Keratinocyte (primary cell): ENCODE measurements at regions not wholly inside any gene's neighbourhood (a gene's known extent, or its start where the extent isn't known, plus 50 kb on each side); places are given as distances from the start of the nearest gene placed in this dataset.

Source experiments
- DNase-seq: peaks from one replicate; pipeline ENCODE4 v3.0.0-alpha.2; 2011; ENCODE audit warnings: low read depth, missing footprints, low spot score
- FAIRE-seq: peaks from 2 replicates; lab custom pipeline; 2011; peaks lifted over from hg19 to GRCh38; lab: Jason Lieb, UNC
- H2AFZ ChIP-seq: 2 replicates; pipeline ENCODE4 v1.6.0; 2012; ENCODE audit warnings: low read length, control low read depth, inconsistent platforms; ENCODE audit not compliant: control insufficient read depth
- H3K27ac ChIP-seq: 2 replicates; pipeline ENCODE4 v1.5.1; 2011; ENCODE audit warnings: low read length; ENCODE audit not compliant: control insufficient read depth, insufficient read depth
- H3K27me3 ChIP-seq: 3 replicates; pipeline ENCODE4 v1.6.0; 2011; ENCODE audit warnings: low read length; ENCODE audit not compliant: control insufficient read depth, insufficient read depth; ENCODE audit errors: extremely low read depth
- H3K36me3 ChIP-seq, 2 experiments: 2 replicates in 1 of 2; 3 replicates in 1 of 2; pipeline ENCODE4 v1.5.1; 2011; ENCODE audit warnings: low read length in 2 of 2, mild to moderate bottlenecking in 1 of 2; ENCODE audit not compliant: control insufficient read depth in 2 of 2, insufficient read depth in 2 of 2; ENCODE audit errors: extremely low read depth in 1 of 2
- H3K4me1 ChIP-seq: 3 replicates; pipeline ENCODE4 v1.5.1; 2011; ENCODE audit warnings: low read length; ENCODE audit not compliant: control insufficient read depth, insufficient read depth; ENCODE audit errors: extremely low read depth
- H3K4me2 ChIP-seq: 3 replicates; pipeline ENCODE4 v1.6.0; 2011; ENCODE audit warnings: low read depth, low read length; ENCODE audit not compliant: control insufficient read depth, insufficient read depth; ENCODE audit errors: extremely low read depth
- H3K4me3 ChIP-seq, 3 experiments: fragments of 200-600 bp in 1 of 3; sonication (generic) in 1 of 3; 2 replicates in 2 of 3; 3 replicates in 1 of 3; pipeline ENCODE4 v1.5.1; 2011 to 2016; ENCODE audit warnings: low read length in 3 of 3, mild to moderate bottlenecking in 3 of 3, control low read depth in 2 of 3, inconsistent platforms in 1 of 3, low read depth in 1 of 3, mixed read lengths in 1 of 3, mixed run types in 1 of 3, moderate library complexity in 1 of 3; ENCODE audit not compliant: control insufficient read depth in 2 of 3, insufficient read depth in 2 of 3; ENCODE audit errors: extremely low read depth in 1 of 3
- H3K79me2 ChIP-seq: 2 replicates; pipeline ENCODE4 v1.6.0; 2012; ENCODE audit warnings: low read length; ENCODE audit not compliant: control insufficient read depth, insufficient read depth
- H3K9ac ChIP-seq: 3 replicates; pipeline ENCODE4 v1.6.0; 2011; ENCODE audit warnings: low read length; ENCODE audit not compliant: control insufficient read depth, insufficient read depth; ENCODE audit errors: extremely low read depth
- H3K9me1 ChIP-seq: 3 replicates; pipeline ENCODE4 v1.6.0; 2011; ENCODE audit warnings: low read length; ENCODE audit not compliant: control insufficient read depth, insufficient read depth; ENCODE audit errors: extremely low read depth
- H3K9me3 ChIP-seq: 2 replicates; pipeline ENCODE4 v1.5.1; 2012; ENCODE audit warnings: low read depth, low read length; ENCODE audit not compliant: control insufficient read depth
- H4K20me1 ChIP-seq: 3 replicates; pipeline ENCODE4 v1.6.0; 2011; ENCODE audit warnings: low read length; ENCODE audit not compliant: control insufficient read depth, insufficient read depth; ENCODE audit errors: extremely low read depth
- EZH2 ChIP-seq: IDR thresholded peaks from one replicate; pipeline ENCODE4 v1.6.1; 2012; ENCODE audit warnings: inconsistent platforms, mild to moderate bottlenecking, low read length, moderate library complexity
- dilution Hi-C: fragments of 300-500 bp; cut with MboI; formaldehyde crosslinking; loops from one replicate; pipeline ENCODE4 v1.7.0; 2020; ENCODE audit warnings: low sequenced_read_pairs; ENCODE audit not compliant: extremely low pct_ligation_motif_present
- TF ChIP-seq, protein P1 (sequence below), 3 experiments: IDR thresholded peaks in 1 of 3; conservative IDR thresholded peaks in 1 of 3; optimal IDR thresholded peaks in 1 of 3; 2 replicates in 2 of 3; 3 replicates in 1 of 3; pipeline versions ENCODE3 to v1.5.1; 2011; ENCODE audit warnings: low read length in 3 of 3, mild to moderate bottlenecking in 3 of 3, moderate library complexity in 2 of 3, control low read depth in 1 of 3, inconsistent platforms in 1 of 3; ENCODE audit not compliant: insufficient read depth in 2 of 3; ENCODE audit errors: extremely low read depth in 1 of 3

DNA sequence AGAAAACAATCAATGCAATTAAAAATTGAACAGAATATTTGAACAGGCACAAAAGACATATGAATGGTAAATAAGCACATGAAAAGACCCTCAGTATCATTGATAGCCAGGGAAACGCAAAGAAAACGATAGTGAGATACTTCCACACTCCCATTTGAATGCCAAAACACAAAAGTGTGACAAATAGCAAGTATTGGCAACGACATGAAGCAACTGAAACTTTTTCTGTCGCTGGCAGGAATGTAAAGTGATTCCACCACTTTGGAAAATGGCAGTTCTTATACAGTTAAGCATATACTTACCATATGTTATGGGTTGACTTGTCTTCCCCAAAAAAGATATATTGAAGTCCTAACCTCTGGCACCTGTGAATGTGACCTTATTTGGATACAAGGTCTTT is 62.9 kb upstream of the NAV2 start:
- Histone ChIP-seq H3K4me1 (no peaks in the 10 kb centered on the region), H3K79me2 (no peaks in the 10 kb centered on the region), H3K9me1 (no peaks in the 10 kb centered on the region), H4K20me1 (no peaks in the 10 kb centered on the region), H3K27ac (no peak overlapping the region), H2AFZ (no peak overlapping the region), H3K36me3 (no peaks in the 10 kb centered on the region), H3K9me3 (no peaks in the 10 kb centered on the region), H3K9ac (no peak overlapping the region), H3K4me3 (no peak overlapping the region), H3K4me2 (no peak overlapping the region), H3K27me3 (no peaks in the 10 kb centered on the region)
- FAIRE-seq (no peak), DNase-seq (no peak)
- dilution Hi-C loops, result no loop called here
- TF ChIP-seq EZH2, result no peak
- TF ChIP-seq, protein P1, sequence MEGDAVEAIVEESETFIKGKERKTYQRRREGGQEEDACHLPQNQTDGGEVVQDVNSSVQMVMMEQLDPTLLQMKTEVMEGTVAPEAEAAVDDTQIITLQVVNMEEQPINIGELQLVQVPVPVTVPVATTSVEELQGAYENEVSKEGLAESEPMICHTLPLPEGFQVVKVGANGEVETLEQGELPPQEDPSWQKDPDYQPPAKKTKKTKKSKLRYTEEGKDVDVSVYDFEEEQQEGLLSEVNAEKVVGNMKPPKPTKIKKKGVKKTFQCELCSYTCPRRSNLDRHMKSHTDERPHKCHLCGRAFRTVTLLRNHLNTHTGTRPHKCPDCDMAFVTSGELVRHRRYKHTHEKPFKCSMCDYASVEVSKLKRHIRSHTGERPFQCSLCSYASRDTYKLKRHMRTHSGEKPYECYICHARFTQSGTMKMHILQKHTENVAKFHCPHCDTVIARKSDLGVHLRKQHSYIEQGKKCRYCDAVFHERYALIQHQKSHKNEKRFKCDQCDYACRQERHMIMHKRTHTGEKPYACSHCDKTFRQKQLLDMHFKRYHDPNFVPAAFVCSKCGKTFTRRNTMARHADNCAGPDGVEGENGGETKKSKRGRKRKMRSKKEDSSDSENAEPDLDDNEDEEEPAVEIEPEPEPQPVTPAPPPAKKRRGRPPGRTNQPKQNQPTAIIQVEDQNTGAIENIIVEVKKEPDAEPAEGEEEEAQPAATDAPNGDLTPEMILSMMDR (optimal IDR thresholded peaks at IDR 0.05 in 1 of 3, IDR thresholded peaks at IDR 0.05 in 1 of 3, conservative IDR thresholded peaks at IDR 0.05 in 1 of 3; ENCODE audit: extremely low read depth in 1 of 3, insufficient read depth in 2 of 3, low read length in 3 of 3), result no peak

DNA sequence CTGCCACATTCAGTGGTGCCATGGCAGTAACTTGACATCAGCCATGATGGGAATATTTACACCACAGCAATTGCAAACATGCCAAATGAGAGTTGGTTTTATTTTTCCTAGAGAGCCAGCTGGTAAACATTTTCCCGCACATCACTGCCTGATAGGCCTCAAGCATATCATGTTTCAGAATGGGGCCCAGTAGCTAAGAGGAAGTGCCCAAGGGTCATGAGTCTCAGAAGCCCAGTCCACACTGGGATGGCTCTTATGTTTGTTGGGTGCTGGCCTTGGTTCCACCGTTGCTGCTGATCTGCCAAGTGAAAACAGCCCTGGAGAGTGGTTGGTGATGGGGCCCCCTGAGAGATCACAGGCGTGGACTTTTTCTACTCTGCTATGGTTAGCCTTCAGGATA is 64.3 kb upstream of the NAV2 start:
- dilution Hi-C loops, result no loop called here
- Histone ChIP-seq H3K9me1 (no peaks in the 10 kb centered on the region), H3K27me3 (no peaks in the 10 kb centered on the region), H4K20me1 (no peaks in the 10 kb centered on the region), H3K4me2 (no peak overlapping the region), H3K9me3 (no peaks in the 10 kb centered on the region), H3K4me1 (no peaks in the 10 kb centered on the region), H2AFZ (no peak overlapping the region), H3K4me3 (no peak overlapping the region), H3K27ac (no peak overlapping the region), H3K36me3 (no peaks in the 10 kb centered on the region), H3K9ac (no peak overlapping the region), H3K79me2 (no peaks in the 10 kb centered on the region)
- no peak for DNase-seq
- TF ChIP-seq EZH2, result no peak
- TF ChIP-seq, protein P1 (optimal IDR thresholded peaks at IDR 0.05 in 1 of 3, IDR thresholded peaks at IDR 0.05 in 1 of 3, conservative IDR thresholded peaks at IDR 0.05 in 1 of 3; ENCODE audit: extremely low read depth in 1 of 3, insufficient read depth in 2 of 3, low read length in 3 of 3), result no peak
- FAIRE-seq, result no peak
